ENCODE measurements at regions not wholly inside any gene's neighbourhood (a gene's known extent, or its start where the extent isn't known, plus 50 kb on each side); places are given as distances from the start of the nearest gene placed in this dataset.

DNA sequence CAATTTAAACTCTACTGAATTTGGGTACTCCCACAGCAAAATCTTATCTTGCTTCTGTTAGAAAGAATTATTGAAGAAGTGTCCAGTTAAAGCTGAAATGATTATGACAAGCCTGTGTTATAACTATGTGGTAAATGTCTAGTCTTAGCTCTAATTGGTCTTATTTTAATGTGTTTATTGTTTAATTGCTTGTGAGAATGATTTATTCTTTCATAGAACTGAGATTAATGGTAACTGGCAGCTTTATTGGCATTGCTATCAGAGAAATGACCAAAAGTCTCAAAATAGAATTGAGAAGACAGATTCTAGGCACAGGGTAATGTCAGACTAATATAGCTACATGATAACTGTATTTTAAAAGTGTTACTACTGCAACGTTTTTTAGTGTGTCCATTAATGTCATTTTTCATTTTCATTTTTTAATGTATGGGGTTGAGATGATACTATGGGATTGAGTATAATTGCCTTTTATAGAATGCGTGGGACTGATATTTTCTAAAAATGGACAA lies 458.7 kb downstream of the AEBP2 start:
- TF ChIP-seq, protein P1, sequence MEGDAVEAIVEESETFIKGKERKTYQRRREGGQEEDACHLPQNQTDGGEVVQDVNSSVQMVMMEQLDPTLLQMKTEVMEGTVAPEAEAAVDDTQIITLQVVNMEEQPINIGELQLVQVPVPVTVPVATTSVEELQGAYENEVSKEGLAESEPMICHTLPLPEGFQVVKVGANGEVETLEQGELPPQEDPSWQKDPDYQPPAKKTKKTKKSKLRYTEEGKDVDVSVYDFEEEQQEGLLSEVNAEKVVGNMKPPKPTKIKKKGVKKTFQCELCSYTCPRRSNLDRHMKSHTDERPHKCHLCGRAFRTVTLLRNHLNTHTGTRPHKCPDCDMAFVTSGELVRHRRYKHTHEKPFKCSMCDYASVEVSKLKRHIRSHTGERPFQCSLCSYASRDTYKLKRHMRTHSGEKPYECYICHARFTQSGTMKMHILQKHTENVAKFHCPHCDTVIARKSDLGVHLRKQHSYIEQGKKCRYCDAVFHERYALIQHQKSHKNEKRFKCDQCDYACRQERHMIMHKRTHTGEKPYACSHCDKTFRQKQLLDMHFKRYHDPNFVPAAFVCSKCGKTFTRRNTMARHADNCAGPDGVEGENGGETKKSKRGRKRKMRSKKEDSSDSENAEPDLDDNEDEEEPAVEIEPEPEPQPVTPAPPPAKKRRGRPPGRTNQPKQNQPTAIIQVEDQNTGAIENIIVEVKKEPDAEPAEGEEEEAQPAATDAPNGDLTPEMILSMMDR (conservative IDR thresholded peaks at IDR 0.05; ENCODE audit: low read length): no peak
- no peak for TF ChIP-seq EZH2phosphoT487 (IDR thresholded peaks at IDR 0.05; ENCODE audit: borderline replicate concordance, low read depth, low read length)
